ENCODE measurements at regions not wholly inside any gene's neighbourhood (a gene's known extent, or its start where the extent isn't known, plus 50 kb on each side); places are given as distances from the start of the nearest gene placed in this dataset.

- TF ChIP-seq, protein P1, sequence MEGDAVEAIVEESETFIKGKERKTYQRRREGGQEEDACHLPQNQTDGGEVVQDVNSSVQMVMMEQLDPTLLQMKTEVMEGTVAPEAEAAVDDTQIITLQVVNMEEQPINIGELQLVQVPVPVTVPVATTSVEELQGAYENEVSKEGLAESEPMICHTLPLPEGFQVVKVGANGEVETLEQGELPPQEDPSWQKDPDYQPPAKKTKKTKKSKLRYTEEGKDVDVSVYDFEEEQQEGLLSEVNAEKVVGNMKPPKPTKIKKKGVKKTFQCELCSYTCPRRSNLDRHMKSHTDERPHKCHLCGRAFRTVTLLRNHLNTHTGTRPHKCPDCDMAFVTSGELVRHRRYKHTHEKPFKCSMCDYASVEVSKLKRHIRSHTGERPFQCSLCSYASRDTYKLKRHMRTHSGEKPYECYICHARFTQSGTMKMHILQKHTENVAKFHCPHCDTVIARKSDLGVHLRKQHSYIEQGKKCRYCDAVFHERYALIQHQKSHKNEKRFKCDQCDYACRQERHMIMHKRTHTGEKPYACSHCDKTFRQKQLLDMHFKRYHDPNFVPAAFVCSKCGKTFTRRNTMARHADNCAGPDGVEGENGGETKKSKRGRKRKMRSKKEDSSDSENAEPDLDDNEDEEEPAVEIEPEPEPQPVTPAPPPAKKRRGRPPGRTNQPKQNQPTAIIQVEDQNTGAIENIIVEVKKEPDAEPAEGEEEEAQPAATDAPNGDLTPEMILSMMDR (IDR thresholded peaks at IDR 0.05): no peak
- no peak for TF ChIP-seq EZH2 (IDR thresholded peaks at IDR 0.05; ENCODE audit: borderline replicate concordance, insufficient read depth, low read depth, low read length, poor library complexity, severe bottlenecking)
These were observed 166.6 kb downstream of the SPRY1 start for GRCh38 chr4:123562994-123563750.

Measured in B cell (primary cell).